ENCODE measurements at regions not wholly inside any gene's neighbourhood (a gene's known extent, or its start where the extent isn't known, plus 50 kb on each side); places are given as distances from the start of the nearest gene placed in this dataset.

- TF ChIP-seq RERE (CRISPR knock-in tag; IDR thresholded peaks at IDR 0.05; ENCODE audit: borderline replicate concordance) (no peak), ZNF785 (CRISPR knock-in tag; IDR thresholded peaks at IDR 0.05) (no peak), HMGN3 (IDR thresholded peaks at IDR 0.05; ENCODE audit: borderline replicate concordance, extremely low read depth, insufficient read length, low read depth, low read length) (no peak), RCOR1 (IDR thresholded peaks at IDR 0.05; ENCODE audit: borderline replicate concordance in 1 of 2, low read depth in 2 of 2, low read length in 2 of 2) (no peak), YY1 (IDR thresholded peaks at IDR 0.05; ENCODE audit: borderline replicate concordance in 1 of 3, control insufficient read depth in 1 of 3, extremely low read depth in 1 of 3, insufficient read depth in 3 of 3, insufficient read length in 1 of 3, insufficient replicate concordance in 2 of 3, low read depth in 1 of 3, low read length in 2 of 3) (no peak), RFX5 (IDR thresholded peaks at IDR 0.05; ENCODE audit: low read depth, low read length) (no peak), ZNF23 (CRISPR knock-in tag; IDR thresholded peaks at IDR 0.05) (no peak), KDM1A (IDR thresholded peaks at IDR 0.05) (no peak)
These were observed 73.8 kb downstream of the RRM2 start (continued) for GRCh38 chr2:10196110-10196892.

All from K562 (cell line).